DMS114 treated with DMSO at 0.1 percent for 48 hours (cell line): ENCODE measurements at regions not wholly inside any gene's neighbourhood (a gene's known extent, or its start where the extent isn't known, plus 50 kb on each side); places are given as distances from the start of the nearest gene placed in this dataset.

Source experiments
- DNase-seq: peaks from one replicate; lab custom pipeline; 2025; ENCODE audit not compliant: unreplicated experiment; lab: John Stamatoyannopoulos, UW

DNA sequence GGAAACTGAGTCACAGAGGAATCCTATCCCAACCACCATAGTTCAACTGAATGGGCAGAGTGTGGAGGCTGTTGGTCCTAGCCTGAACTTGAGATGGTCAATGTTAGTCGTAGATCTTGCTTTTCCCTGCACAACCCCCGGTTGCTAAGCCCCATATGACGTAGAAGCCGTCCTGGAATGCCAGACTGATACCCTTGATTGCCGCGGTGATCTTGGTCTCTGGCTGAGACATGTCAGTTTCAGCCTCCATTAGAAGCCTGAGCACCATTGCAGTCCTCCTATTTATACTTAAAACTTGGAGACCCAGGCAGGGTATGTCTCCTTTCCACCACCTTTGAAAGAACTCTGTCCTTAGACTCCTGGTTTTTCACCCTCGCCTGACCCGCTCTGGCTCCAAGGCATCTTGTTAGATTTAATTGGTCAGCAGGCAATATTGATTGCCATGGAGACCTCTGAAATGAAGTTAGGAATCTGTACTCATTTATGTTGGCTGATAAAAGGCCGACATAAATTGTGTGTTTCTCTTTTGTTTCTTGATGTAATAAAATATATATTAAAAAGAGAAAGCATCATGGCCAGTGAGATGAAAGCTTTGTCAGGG, 53.4 kb downstream of the RPLP1 start:
- DNase-seq, result no peak

- DNase-seq, result no peak
These were observed 56.0 kb downstream of the RPLP1 start for GRCh38 chr15:69508659-69509058.

DNA sequence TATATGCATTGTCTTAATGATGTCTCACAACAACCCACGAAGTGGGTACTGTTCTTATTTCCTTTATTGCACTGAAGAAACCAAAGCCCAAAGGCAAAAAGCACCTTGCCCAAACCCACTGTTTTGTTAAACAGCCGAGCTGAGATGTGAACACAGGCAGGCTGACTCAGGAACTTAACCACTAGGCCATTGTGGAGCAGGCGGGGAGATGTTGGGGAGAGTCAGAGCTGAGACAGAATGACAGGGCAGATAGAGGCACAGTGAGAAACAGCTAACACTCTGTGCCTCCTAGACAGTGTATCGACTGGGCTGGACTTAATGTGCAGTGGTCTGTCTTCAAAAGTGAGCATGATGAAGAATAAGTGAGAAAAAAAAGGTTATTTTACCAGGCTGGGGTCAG, 56.5 kb downstream of the RPLP1 start:
- DNase-seq, result no peak

DNA sequence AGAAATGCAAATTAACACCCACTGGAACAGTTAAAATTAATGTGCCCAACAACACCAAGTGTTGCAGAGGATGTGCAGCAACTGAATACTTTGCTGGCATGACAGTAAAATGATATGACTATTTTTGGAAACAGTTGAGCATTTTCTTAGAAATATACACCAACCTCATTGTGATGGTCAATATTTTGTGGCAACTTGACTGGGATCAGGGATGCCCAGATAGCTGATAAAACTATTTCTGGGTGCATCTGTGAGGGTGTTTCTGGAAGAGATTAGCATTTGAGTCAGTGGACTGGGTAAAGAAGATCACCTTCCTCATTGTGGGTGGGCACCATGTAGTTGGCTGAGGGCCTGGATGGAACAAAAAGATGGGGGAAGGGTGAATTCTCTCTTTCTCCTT, 57.9 kb downstream of the RPLP1 start:
- DNase-seq, result no peak

DNA sequence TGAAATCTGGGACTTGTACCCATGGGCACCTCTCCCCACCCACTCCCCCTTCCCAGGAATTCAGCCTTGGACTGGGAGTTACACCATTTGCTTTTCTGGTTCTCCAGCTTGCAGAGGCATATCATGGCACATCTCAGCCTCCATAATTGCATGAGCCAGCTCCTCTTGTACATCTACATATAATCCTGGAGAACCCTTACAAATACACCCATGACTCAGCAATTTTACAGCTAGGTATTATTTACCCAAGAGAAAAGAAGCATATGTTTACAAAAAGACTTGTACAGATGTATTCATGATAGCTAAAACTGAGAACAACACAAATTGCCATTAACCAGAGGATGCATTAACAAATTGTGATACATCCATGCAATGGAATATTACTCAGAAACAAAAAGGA, 58.4 kb downstream of the RPLP1 start:
- DNase-seq, result no peak

DNA sequence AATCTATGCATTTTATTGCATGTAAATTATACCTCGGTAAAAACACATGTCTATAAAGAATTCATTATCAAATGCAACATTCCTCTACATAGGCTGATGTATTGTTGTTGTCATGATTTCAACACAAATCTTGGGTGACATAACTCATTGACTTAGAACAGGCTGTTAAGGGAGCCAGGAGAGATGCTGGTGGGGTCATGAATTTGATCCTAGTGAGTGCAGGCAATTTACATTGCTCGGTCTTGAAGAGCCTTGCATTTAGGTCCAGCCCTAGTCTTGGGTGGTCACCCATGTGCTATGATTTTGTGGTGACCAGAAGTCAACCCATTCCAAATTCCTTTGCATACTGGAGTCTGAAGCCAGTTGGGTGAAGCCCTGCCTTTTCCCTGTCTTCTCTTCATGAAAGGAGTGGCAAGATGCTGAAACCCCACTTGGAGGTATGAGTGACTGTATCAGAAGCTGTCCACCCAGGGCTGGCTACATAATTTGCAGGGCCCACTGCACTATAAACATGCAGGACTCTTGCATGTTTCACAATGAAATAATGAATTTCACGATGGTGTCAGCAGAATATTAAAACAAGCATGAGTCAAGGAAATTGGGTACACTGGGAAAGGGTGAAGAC, 59.2 kb downstream of the RPLP1 start:
- DNase-seq, result no peak

DNA sequence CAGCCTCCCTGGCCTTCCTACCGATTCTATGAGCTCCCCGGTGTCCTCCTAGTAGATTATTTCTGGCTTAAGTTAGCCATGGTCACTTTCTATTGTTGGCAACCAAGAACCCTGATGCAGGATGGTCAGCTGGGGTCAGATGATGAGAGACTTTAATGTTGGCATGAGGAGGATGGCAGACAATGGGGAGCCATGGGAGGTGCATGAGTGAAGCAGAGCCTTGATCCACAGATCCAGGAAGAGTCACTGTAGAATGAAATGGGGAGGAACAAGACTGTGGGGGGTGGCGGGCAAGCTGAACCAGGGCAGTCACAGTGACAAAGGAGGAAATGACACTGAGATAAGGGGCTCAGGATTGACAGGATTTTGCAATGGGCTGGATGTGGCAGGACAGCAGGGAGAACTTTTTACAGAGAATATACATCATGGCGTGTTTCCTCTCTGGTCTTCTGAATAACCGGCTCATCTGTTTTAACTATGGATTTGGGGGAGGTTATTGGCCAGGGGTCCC, 60.9 kb downstream of the RPLP1 start:
- no peak for DNase-seq

DNA sequence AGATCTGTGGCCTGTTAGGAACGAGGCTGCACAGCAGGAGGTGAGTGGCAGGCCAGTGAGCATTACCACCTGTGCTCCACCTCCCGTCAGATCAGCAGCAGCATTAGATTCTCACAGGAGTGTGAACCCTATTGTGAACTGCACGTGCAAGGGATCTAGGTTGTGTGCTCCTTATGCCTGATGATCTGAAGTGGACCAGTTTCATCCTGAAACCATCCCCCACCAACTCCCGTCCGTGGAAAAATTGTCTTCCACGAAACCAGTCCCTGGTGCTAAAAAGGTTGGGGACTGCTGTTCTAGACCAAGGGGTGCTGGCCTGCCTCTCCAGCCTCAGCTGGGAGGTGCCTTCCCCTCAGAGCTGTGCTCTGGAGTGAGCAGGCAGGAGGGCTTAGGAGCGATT, 61.4 kb downstream of the RPLP1 start:
- DNase-seq, result no peak

- DNase-seq, result no peak
These were observed 62.9 kb downstream of the RPLP1 start for GRCh38 chr15:69515508-69515907.

DNA sequence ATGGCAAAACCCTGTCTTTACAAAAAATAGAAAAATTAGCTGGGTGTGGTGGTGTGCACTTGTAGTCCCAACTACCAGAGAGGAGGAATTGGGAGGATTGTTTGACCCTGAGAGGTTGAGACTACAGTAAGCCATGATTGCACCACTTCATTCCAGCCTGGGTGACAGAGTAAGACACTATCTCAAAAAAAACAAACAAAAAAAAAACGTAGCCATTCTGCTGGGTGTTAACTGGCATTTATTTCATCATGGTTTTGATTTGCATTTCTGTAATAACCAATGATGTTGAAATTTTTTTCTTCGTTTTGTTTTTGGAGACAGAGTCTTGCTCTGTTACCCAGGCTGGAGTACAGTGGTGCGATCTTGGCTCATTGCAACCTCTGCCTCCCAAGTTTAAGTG, 63.3 kb downstream of the RPLP1 start:
- no peak for DNase-seq

GRCh38 chr15:69517052-69517451, 64.4 kb downstream of the RPLP1 start:
- no peak for DNase-seq

DNA sequence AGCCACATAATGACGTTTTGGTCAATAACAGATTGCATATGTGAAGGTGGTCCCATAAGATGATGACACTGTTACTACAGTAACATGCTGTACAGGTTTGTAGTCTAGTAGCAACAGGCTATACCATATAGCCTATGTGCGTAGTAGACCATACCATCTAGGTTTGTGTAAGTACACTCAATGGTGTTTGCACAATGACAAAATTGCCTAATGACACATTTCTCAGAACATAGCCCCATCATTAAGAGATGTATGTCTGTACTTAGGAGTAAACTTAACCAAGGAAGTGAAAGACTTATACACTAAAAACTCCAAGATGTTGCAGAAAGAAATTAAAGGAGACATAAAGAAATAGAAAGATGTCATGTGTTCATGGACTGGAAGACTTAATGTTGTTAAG, 66.2 kb downstream of the RPLP1 start:
- no peak for DNase-seq

GRCh38 chr15:69520067-69520466, 67.4 kb downstream of the RPLP1 start:
- DNase-seq, result no peak

DNA sequence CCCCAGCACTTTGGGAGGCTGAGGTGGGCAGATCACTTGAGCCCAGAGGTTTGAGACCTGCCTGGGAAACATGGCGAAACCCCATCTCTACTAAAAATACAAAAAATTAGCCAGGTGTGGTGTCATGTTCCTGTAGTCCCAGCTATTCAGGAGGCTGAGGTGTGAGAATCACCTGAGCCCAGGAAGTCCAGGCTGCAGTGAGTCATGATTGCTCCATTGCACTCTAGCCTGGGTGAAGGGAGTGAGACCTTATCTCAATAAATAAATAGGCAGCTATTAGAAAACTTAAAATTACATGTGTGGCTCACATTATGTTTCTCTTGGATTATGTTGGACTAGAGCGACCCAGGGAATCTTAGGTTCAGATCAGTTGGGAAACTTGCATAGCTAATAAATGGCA, 69.7 kb downstream of the RPLP1 start:
- no peak for DNase-seq

GRCh38 chr15:69523010-69524001, 70.7 kb downstream of the RPLP1 start:
- peak; percentile 38 for DNase-seq

GRCh38 chr15:69524296-69524695, 71.7 kb downstream of the RPLP1 start:
- DNase-seq, result no peak

- no peak for DNase-seq
These were observed 72.2 kb downstream of the RPLP1 start for GRCh38 chr15:69524814-69525213.

DNA sequence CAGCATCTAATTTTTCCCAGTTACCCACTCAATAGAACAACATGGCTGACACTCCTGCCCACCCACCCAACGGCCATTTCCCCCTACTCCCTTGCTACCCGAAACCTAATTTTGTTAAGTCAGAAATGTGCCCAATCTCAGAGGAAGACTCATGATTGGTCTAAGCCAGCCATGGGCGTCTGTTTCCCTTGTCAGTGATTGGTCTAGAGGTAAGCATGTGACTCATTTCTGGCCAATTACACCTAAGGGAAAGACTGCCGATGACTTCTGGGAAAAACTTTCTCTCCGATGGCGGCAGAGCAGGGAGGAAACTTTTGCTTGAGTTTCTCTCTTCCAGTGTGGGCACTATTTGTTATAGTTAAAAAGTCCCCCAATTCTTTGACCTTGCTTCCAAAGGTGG, 72.9 kb downstream of the RPLP1 start:
- DNase-seq, result no peak

- no peak for DNase-seq
These were observed 73.8 kb downstream of the RPLP1 start for GRCh38 chr15:69526081-69527061.

DNA sequence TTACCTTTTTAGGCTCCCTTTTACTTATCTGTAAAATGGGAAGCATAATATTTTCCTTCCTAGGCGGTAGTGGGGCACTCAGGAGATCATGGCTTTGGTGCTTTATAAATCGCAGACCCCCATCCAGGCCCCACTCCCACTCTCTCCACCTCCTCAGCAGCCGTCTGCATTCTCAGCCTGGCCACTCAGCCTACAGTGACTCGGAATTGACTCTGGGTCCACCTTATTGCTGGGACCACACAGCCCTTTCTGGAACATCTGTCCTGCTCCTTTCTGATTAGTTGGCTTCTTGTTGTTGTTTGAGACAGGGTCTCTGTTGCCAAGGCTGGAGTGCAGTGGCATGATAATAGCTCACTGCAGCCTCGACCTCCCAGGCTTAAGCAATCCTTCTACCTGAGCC, 76.5 kb downstream of the RPLP1 start:
- DNase-seq, result no peak
